WERI-Rb-1 (cell line): ENCODE measurements at regions not wholly inside any gene's neighbourhood (a gene's known extent, or its start where the extent isn't known, plus 50 kb on each side); places are given as distances from the start of the nearest gene placed in this dataset.

Experiments used
- DNase-seq: peaks from one replicate; pipeline ENCODE4 v3.0.0-alpha.2; 2020
- H3K27ac ChIP-seq: fragments of 250-450 bp; sonication (Bioruptor Pico); 2 replicates; pipeline ENCODE4 v1.5.1; 2020; ENCODE audit warnings: mild to moderate bottlenecking, moderate library complexity
- H3K27me3 ChIP-seq: fragments of 250-450 bp; sonication (Bioruptor Pico); 2 replicates; pipeline ENCODE4 v1.5.1; 2021; ENCODE audit warnings: mild to moderate bottlenecking, low read depth, moderate library complexity; ENCODE audit not compliant: insufficient read depth, severe bottlenecking
- H3K36me3 ChIP-seq: fragments of 250-450 bp; sonication (Bioruptor Pico); 2 replicates; pipeline ENCODE4 v1.5.1; 2020; ENCODE audit warnings: mild to moderate bottlenecking, moderate library complexity
- H3K4me3 ChIP-seq: 2 replicates; pipeline ENCODE4 v1.5.1; 2011; ENCODE audit warnings: low read depth, mild to moderate bottlenecking, control low read depth, low read length
- H3K9me3 ChIP-seq: fragments of 250-450 bp; sonication (Bioruptor Pico); 2 replicates; pipeline ENCODE4 v1.5.1; 2021; ENCODE audit warnings: mild to moderate bottlenecking, moderate library complexity; ENCODE audit not compliant: severe bottlenecking
- TF ChIP-seq, protein P1 (sequence below): IDR thresholded peaks from 2 replicates; pipeline ENCODE4 v1.5.1; 2011; ENCODE audit warnings: low read depth, mild to moderate bottlenecking, control low read depth, inconsistent platforms, low read length

DNA sequence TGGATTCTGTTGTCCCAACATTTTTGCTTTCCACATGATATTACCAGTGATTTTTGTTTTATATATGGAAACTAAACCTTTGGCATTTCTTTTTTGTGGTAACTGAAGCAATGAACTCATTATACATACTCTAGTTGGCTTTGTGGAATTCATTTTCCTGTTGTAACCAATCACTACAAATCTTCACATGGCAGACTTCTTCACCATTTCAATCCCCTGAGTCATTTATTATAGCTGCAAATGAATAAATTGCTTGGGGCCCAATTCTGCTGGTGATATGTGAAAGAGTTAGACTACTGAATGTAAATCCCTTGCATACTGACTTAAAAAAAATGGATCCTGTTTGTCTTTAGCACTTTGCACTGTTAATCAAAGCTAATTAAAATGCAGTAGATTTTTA is 1709.6 kb upstream of the WWC1 start:
- no peak overlapping the region for H3K4me3 ChIP-seq

DNA sequence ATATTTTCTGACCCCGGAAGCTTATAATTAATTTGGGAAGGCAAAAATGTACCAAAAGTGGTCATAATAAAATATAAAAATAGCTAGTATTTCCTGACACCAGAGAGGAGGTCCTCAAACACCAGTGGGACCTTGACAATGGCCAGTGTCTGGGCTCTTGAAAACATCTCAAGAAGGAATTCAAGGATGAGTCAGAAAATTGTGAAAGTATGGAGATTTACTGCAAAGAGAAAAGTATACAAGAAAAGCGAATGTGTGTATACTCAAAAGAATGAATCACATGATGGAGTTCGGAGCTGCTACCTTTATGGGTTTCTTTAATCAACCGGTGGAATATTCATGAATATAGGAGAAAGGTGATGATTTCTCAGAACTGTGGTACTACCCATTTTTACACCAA is 1709.0 kb upstream of the WWC1 start:
- Histone ChIP-seq H3K9me3 (no peaks in the 10 kb centered on the region), H3K27me3 (no peaks in the 10 kb centered on the region), H3K27ac (no peak overlapping the region), H3K4me3 (no peak overlapping the region), H3K36me3 (no peaks in the 10 kb centered on the region)
- DNase-seq: no peak
- TF ChIP-seq, protein P1, sequence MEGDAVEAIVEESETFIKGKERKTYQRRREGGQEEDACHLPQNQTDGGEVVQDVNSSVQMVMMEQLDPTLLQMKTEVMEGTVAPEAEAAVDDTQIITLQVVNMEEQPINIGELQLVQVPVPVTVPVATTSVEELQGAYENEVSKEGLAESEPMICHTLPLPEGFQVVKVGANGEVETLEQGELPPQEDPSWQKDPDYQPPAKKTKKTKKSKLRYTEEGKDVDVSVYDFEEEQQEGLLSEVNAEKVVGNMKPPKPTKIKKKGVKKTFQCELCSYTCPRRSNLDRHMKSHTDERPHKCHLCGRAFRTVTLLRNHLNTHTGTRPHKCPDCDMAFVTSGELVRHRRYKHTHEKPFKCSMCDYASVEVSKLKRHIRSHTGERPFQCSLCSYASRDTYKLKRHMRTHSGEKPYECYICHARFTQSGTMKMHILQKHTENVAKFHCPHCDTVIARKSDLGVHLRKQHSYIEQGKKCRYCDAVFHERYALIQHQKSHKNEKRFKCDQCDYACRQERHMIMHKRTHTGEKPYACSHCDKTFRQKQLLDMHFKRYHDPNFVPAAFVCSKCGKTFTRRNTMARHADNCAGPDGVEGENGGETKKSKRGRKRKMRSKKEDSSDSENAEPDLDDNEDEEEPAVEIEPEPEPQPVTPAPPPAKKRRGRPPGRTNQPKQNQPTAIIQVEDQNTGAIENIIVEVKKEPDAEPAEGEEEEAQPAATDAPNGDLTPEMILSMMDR: no peak

More for the DNA sequence above, 1709.6 kb upstream of the WWC1 start:
- no peak overlapping the region for H3K27ac ChIP-seq
- H3K36me3 ChIP-seq: no peaks in the 10 kb centered on the region
- TF ChIP-seq, protein P1: no peak
- no peaks in the 10 kb centered on the region for H3K27me3 ChIP-seq
- no peak for DNase-seq
- no peaks in the 10 kb centered on the region for H3K9me3 ChIP-seq

DNA sequence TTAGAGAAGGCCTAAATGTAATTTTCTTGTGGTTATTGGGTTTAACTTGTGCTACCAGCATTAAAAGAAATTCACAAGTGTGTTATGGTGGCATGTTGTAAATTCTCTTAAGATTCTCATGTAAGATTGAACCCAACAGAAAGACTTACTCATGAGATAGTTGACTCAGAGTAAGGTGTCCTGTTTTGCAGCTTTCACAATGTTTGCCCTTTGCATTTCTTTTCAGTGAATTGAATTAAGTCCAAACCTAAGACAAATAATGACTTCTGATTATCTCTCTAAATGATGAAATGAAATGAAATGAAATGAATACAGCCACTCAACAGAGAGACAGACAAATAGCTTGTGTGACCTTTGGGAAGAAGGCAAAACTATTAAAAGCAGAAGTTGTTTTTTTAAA is 1696.9 kb upstream of the WWC1 start:
- Histone ChIP-seq H3K27me3 (no peaks in the 10 kb centered on the region), H3K36me3 (no peaks in the 10 kb centered on the region), H3K27ac (no peak overlapping the region), H3K9me3 (no peaks in the 10 kb centered on the region), H3K4me3 (no peak overlapping the region)
- TF ChIP-seq, protein P1: no peak
- DNase-seq: no peak

DNA sequence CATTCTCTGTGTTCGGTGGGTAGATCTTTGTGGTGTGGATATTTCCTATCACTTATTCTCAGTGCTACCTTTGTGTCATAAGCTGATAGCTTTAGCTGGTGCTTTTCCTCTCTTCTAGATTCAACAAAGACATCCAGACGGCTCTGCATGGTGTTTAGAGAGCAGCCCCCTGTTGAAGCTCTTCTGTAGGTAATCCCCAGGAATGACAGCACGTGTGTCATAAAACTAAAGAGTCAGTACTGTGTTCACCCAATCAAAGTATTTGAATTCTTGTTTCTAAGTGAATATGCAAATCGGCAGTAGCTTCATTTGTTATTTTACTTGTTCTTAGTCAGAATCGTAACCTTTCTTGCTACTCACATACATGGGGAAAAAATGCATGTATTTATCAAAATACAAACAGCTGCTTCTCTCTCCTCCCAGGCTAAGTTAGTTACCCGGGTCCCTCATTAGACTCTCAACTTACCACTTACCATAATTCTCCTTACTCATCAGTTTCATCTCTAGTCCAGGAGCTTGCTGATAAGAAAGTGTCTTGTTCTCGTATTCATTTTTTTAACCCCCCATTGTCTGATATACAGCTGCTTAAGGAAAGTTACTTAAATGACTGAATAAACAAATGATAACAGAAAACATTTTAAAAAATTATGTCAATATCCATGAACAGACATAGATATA is 1696.0 kb upstream of the WWC1 start:
- no peak overlapping the region for H3K27ac ChIP-seq
- TF ChIP-seq, protein P1: no peak
- peak; percentile 12 for DNase-seq

DNA sequence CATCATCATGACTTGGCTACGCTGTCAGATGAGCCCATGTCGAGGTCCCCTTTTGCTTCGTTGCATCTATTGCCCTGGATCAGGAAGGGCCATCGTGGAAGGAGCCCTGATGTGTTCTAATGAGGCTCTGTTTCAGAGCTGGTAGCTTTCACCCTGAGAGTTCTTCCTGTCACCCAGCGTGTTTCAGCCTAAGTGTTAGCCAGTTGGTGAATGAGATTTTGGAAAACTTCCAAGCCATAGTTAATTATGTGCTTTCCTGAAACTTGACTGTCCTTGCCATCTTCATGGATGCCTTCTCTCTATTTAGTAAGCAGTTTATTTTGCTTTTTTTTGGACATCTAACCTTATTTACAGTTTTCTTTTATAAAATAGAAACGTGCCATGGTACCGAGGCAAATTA is 1695.4 kb upstream of the WWC1 start:
- H3K27me3 ChIP-seq: no peaks in the 10 kb centered on the region
- TF ChIP-seq, protein P1: no peak
- no peak overlapping the region for H3K27ac ChIP-seq
- no peaks in the 10 kb centered on the region for H3K9me3 ChIP-seq
- no peak overlapping the region for H3K4me3 ChIP-seq
- no peak for DNase-seq
- H3K36me3 ChIP-seq: no peaks in the 10 kb centered on the region

More for the DNA sequence above, 1696.0 kb upstream of the WWC1 start:
- no peaks in the 10 kb centered on the region for H3K9me3 ChIP-seq
- H3K4me3 ChIP-seq: no peak overlapping the region
- no peaks in the 10 kb centered on the region for H3K27me3 ChIP-seq
- H3K36me3 ChIP-seq: no peaks in the 10 kb centered on the region

DNA sequence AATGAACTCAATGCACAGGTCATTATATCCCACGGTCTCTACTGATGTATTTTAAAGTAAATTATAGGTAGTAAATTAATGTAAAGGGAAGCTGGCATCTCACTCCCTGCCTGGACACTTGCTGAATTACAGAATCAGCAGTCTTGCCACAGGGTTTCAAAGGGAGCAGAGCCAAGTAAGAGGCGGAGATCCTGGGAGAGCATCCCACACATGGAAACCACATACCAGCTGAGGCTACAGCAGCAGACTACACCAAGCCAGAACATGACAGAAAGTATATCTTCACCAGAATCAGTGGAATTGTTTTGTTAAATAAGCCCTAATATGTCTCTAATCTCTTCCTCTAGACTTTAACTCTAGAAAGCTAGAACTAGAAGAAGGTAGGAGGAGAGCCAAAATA is 1689.2 kb upstream of the WWC1 start:
- Histone ChIP-seq H3K36me3 (no peaks in the 10 kb centered on the region), H3K9me3 (no peaks in the 10 kb centered on the region), H3K27ac (no peak overlapping the region), H3K4me3 (no peak overlapping the region), H3K27me3 (no peaks in the 10 kb centered on the region)
- DNase-seq: no peak
- TF ChIP-seq, protein P1: no peak
